GM11168 (cell line): ENCODE measurements at regions not wholly inside any gene's neighbourhood (a gene's known extent, or its start where the extent isn't known, plus 50 kb on each side); places are given as distances from the start of the nearest gene placed in this dataset.

Experiments
- in situ Hi-C: fragments of 300-500 bp; cut with MboI; formaldehyde crosslinking; loops from one replicate; pipeline ENCODE4 v1.12.0; 2022; ENCODE audit warnings: low sequenced_read_pairs; ENCODE audit not compliant: unreplicated experiment

DNA sequence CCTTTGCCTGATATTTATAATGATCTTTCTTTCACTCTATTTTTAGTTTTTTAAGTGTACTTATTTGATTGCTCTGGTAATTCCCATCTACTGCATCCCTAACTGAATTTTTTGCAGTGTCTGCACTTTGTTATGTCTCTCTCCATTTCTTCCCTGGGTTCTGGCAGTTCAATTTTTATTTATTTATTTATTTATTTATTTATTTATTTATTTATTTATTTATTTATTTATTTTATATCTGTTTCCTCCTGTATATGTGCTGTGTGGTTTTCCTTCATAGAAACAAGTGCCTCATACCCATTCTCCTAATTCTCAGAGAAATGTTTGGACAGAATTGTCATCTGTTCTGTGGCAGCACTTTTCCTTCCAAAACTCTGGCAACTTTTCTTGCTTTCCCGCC lies 2370.8 kb upstream of the WWC1 start:
- in situ Hi-C loops, result no loop called here

DNA sequence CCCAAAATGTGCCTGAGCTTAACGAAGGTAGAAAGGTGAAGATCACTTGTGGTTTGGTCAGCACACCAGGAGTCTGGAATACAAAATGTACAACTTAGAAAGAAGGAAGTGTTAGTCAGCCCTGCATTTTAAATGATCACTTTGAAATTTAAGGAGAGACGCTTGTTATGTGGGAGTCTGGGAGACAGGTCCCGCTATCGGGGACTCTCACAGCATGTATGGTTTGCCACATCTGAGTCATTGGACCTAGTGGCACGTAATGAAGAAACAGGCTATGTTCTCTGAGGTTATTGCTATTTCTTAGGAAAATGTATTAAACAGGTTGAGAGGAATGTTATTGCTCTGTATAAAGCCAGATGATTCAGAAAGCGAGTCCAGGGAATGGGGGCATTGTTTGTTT lies 2362.5 kb upstream of the WWC1 start:
- in situ Hi-C loops, result no loop called here

DNA sequence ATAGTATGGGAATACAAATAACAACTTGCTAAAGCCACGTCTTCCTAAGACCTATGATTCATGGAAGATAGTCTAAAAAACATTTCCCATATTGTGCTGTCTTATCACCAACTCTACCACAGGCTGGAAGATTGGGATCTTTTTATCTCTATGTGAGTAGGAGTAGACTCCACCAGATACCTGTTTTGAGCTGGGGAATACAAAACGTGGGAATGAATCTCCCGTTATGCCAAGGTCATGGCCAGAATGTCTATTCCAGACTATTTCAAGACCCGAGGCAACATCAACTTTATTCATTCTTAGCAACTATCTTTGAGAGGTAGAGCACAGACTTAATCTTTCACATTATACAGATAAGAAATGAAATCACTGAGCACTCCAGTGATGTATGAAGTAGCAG lies 2350.9 kb upstream of the WWC1 start:
- in situ Hi-C loops, result no loop called here

DNA sequence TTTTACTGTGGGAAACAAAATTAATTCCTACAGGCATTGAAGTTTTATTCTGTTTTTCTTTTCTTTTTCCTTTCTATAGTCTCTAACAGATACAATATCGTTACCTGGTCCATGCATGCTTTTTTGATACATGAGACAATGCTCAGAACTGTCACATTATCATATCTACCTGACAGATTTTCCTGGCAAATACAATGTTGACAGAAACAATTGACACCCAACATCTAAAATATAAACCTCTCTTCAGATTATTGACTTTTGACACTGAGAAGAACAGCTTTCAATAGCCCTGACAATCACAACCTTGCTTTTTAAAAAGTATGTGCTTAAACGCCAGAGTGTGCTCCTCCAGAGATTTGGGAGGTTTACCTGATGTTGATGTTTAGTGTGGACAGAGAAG lies 2334.6 kb upstream of the WWC1 start:
- in situ Hi-C loops, result no loop called here

DNA sequence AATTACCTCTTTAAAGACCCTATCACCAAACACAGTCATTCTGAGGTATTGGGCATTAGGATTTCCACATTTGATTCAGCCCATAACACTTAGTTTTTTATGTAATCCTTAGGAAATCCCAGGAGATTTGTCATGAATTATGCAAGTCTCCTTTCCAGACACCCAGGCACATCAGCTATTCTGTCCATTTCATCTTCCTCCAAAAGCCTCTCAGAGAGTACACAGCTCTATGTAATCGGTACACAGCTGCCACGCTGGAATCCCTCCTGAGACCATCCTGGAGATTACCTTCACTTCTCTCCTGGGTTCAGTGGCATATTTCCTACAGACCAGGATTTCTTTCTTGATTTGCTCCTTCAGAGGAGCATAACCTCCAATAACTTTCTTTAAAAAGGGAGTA lies 2309.8 kb upstream of the WWC1 start:
- in situ Hi-C loops, result no loop called here

DNA sequence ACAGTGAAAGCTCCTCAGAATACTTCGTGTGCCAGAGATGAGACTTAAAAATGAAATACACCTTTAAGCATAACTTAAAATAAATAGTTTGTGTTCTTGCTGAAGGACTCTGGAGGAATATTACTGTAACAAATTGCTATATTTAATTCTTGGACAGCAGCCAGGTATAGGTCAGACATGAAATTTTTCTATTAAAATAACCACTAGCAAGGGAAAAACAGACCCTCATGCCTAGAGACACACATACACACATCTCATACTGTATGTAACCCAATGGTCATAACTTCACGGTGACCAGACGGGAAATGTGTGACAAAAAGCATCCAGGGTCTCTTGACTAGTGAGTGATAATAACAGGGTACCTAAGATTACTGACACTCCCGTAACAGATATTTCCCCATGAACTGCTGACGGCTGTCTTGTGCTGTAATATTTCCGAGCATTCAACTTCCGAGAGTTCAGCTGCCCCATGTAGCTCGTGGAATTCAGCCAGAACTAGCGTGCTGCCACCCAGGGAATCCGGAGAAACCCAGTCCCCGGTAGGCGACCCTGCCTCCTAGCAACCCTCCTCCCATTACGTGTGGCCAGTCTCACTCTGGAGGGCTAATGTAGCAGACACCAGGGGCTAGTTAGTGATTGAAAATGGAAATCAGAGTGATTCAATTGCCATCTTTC lies 2295.1 kb upstream of the WWC1 start:
- in situ Hi-C loops, result no loop called here

DNA sequence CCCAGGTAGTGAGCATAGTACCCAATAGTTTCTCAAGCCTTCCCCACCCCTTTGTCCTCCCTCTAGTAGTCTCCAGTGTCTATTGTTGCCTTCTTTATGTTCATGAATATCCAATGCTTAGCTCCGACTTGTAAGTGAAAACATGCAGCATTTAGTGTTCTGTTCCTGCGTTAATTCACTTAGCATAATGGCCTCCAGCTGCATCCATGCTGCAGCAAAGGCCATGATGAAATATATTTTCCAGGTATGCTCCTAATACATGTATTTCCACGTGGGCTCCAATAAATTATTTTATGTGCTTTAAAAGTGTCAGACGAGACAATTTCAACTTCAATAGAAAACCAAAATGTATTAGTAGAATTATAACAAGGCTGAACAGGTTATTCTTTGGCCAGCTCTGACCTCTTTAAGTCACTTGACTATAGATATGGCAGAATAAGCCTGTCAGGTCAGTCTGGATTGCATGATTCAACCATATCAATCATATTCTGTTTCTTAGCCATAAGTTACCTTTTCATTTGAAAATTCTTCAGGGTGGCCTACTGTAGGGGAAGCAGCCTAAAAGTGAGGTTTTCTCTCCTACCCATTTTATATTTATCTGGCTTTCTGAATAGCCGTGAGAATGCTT lies 2291.6 kb upstream of the WWC1 start:
- in situ Hi-C loops, result no loop called here

DNA sequence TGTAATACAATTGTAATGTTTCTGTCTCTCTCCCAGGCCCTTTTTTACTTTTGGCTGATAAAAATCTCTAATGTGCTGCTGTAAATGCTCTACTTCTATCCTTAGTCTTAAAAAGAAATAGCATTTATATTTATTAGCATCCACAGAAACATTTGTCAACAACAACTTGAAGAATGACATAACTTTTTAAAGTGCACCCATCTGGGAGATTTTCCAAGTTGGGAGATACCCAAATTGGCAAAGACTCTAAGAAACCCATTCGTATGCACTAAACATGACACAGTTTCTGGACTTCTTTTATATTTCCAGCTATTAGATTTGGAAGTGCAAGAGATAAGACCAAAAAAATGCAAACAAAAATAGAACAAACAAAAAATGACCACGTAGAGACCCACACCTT lies 2287.4 kb upstream of the WWC1 start:
- in situ Hi-C loops, result no loop called here

DNA sequence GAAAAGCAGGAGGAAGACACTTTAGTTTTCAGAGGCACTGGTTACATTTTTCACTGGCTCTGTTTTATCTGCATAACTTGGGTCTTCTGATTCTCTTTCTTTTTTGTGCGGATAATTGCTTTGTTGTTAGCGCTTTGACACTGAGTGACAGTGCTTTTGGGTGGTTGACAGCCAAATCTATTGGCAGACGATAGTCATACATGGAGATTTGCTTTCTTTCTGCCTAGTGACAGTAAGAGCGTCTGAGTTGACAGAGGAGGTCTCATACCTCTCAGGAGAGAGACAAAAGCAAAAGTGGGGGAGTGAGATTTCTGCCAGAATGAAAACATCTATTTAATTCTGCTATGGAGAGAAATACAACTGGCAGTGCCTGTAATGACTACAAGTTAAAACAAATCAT lies 2278.0 kb upstream of the WWC1 start:
- in situ Hi-C loops, result no loop called here

DNA sequence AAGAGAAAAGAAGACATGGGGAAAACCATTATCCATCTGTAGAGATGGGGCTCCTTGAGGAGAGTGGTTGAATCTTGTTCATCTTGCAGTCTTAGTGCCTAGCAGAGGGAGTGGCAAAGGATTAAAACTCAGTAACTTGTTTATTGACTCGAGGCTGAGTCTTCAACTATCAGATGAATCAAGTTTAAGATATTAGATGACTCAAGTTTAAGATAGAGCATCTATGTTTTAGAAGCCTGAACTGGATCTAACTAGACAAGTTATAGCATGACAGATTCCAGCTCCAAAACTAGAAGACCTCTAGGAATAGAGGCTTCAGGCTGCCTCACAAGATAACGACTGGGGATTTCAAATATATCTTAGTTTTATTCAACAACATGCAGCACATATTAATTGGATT lies 2277.2 kb upstream of the WWC1 start:
- in situ Hi-C loops, result no loop called here

DNA sequence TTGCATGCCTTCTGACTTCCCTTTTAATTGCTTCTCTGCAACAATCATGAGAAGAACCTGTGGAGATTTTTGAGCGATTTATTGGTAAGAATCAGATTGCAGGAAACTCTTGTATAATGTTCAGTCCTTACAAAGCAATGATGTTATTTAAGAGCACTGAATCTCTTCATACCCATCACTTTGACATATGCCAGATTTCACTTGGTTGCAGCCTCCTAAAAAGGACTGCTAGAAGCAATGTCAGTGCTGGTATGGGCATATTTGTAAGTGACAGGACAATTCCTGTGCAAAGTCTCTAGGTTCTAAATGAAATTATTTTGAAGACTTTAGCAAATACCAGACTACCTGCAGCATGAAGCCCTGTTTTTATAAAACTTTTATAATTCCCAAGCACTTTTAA lies 2272.7 kb upstream of the WWC1 start:
- in situ Hi-C loops, result no loop called here

DNA sequence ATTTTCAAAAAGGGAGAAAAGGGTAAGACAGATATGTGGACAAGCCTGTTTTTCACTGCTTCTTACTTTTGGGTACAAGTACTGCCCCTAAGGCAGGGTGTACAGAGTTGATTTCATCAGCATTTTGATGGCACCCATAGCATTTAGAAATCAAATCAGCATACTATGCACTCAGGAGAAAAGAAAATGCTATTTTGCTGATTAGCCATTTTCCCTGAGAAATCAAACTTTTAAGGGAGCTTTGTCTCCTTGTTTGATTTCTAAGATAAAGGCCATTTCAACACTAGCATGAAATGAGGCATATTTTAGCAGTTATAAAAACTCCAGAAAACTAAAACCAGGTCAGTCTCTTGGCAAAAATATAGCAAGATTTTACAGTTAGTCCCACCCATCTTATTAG lies 2269.4 kb upstream of the WWC1 start:
- in situ Hi-C loops, result no loop called here

DNA sequence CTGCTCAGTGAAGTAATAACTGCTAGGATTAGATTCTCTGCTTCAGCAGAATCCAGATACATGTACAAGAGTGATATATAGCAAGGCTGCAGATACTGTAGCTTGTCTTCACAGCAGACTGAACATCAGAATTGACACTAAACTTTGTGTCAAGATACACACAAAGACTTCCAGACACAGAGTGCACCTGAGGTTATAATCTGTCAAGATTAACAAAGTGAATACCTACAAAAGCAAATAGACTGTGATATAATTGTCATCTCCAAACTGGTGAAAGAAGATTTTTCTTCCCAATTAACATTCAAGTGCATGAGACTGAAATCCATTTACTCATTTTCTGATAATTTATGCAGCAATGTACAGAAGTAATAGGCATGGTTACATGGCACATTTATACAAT lies 2266.5 kb upstream of the WWC1 start:
- in situ Hi-C loops, result no loop called here

DNA sequence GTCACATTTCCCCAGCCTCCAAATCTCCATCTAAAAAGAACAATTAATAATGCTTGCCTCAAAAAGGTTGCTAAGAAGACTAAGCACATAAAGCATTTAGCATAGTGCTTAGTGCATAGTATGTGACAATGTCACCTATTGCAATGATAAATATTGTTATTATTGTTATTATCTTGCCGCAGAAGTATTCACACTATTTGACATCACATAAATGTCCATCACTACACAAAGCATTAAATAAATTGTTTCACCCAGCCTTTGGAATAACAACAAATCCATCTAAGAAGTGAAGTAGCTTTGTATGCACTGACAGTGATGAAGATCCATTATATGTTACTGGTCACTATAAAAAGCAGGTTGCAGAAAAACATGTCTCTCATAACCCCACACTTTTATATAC lies 2263.9 kb upstream of the WWC1 start:
- in situ Hi-C loops, result no loop called here

DNA sequence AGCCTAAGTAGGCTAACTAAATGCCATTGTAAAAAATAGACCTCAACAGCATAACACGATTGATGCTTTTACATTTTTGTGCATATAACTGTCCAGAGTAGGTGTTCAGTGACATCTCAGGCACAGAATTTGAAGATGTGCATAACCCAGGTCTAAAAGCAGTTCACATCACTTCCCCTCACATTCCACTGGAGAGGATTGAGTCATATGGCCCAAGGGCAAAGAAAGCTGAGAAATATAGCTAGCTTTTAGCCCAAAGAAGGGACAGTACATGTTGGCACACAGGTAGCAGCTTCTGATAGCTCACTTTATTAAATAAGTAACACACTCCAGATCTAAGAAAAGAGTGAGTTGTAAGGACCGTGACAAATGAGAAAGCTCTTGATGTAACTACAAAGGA lies 2259.5 kb upstream of the WWC1 start:
- in situ Hi-C loops, result no loop called here

DNA sequence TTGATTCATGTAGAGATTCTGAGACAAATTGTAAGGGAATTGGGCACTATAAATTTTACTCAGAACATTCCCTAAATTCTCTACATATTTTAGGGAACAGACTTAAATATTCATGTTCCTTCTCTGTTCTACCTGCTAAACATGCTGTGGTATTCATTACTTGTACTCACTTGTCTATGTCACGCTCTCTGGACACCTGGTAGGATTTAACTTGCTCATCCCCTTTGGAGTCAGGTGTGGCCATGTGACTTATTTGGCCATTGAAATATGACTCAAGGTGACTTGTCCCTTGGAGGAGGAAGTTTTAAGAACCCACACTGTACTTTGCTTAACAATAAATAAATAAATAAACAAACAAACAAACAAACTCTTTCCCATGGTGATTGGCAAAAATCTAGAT lies 2258.8 kb upstream of the WWC1 start:
- in situ Hi-C loops, result no loop called here

DNA sequence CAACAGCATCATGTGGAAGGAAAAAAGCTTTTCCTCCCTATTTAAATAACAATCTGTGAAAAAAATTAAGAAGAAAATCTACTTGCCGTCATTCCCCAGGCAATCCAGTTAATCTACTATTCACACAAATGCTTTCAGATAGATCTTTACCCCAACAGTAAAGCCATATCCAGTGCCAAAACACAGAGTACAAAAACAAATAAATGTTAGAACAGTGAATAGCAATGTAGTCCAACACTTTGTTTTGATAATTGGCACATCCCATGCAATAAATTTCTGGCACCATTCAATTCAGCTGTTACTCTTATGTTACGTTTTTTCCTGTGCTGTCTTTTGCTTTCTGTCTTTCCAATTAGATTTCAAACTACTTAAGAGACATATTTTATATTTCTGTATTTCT lies 2245.5 kb upstream of the WWC1 start:
- in situ Hi-C loops, result no loop called here

DNA sequence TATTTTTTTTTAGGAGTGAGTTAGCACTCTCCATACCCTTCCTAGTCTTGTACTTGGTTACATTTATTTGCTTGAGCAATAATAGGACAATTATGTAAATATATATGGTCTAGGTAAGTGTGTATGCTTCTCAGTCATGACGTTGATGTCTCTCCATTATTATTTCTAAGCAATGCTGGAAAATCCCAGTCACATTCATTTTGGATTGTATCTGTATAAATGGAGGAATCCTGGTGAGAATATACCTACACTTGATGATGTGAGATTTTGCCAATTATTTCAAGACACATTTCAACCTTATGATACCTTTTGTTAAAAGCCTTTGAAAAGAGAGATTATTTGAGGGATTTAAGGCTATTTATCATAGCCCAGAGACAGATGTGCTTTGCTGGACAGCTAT lies 2244.5 kb upstream of the WWC1 start:
- in situ Hi-C loops, result no loop called here

DNA sequence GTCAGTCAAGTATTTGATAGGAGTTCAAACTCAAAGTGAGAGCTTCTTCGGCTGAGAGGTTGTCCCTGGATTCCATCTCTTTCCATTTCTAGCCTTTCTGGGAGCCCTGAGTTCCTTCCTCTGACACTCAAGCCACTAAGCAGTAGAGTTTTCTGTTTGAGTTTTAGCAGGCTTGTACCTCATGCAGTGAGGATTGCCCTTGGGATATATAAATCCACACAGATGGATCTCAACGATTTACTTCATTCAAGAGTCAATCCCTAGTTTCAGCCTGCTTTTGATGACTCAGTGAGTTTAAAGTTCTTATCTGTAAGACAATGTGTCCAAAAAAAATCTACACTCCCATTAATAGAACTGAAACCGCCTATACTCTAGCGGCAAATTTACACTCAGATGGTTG lies 2240.9 kb upstream of the WWC1 start:
- in situ Hi-C loops, result no loop called here

DNA sequence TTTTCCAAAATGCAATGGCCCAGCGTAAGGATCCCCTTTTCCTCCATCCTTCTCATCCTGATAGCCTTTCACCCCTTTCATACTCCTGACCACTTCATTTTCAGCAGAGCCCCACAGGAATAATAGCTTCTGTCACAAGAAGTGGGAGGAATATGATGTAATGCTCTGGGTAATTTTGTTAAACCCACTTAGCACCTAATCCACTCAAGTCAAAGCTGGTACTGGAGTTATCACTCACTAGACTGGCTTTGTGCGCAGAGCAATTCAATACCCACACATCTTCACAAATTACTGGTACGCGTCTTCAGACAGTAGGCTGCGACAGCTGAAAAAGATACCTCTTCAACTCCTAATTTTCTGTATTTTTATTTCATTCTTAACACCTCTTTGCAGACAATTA lies 2232.8 kb upstream of the WWC1 start:
- in situ Hi-C loops, result no loop called here

DNA sequence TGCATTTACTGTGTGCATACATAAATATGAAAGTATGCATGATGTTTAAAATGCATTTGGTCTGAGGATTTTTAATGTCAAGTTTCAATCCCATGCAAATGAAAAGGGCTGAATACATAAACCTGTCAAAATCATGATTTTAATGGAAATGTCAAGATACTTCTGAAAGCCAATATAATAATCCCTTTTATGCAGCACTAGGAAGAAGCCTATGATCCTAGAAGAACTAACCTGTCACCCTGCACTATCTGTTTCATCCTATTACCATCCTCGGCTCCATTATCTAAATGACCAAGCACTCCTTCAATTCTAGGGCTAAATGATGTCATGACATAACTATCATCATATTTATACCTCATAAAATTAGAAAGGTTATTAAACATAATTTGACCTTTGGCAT lies 2229.4 kb upstream of the WWC1 start:
- in situ Hi-C loops, result no loop called here

DNA sequence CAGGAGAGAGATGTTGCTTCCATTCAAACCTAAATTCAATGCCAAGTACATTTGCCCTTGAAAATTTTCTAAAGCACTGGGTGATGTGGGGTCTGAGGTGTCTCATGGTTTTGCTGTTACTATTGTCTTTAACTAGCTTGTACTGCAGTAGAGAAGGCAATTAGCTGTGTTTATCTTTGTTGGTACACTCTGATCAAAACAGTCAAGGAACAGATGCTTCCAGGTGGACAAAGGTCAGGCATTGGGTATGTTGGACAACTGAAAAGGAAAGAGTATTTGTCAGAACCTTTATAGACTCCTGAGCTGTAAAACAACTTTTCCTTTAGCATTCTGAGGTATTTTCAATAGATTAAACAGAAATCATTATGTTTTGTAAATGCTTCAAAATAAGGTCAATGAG lies 2228.7 kb upstream of the WWC1 start:
- in situ Hi-C loops, result no loop called here

DNA sequence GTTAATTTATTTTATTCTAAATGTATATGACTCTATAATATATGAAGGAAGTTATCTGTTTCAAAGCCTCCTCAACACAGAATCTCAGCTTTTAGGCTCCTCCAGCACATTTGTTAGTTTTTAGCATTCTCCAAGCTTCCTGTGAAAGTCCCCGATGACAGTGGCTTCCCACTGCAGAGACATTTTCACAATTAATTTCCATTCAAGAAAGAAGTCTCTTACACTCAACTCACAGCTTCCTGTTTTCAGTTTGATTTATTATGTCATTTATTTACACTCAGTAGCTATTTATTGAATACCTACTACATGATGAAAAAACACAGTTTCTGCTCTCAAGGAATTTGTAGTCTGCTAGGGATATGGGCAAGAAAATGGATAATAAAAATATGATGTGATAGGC lies 2228.2 kb upstream of the WWC1 start:
- in situ Hi-C loops, result no loop called here
